ENCODE measurements at regions not wholly inside any gene's neighbourhood (a gene's known extent, or its start where the extent isn't known, plus 50 kb on each side); places are given as distances from the start of the nearest gene placed in this dataset.

GRCh38 chr16:59658572-59658971 lies 924.5 kb upstream of the GOT2 start:
- no peak for TF ChIP-seq CTCF (conservative IDR thresholded peaks at IDR 0.05; ENCODE audit: control insufficient read depth, insufficient read depth, low read depth, low read length)
- no peak overlapping the region for H3K4me3 ChIP-seq (ENCODE audit: control insufficient read depth, low read depth, low read length)
- no peak for DNase-seq (ENCODE audit: low read depth)

GRCh38 chr16:59655031-59655430 lies 920.9 kb upstream of the GOT2 start:
- DNase-seq (ENCODE audit: low read depth) = no peak
- TF ChIP-seq CTCF (conservative IDR thresholded peaks at IDR 0.05; ENCODE audit: control insufficient read depth, insufficient read depth, low read depth, low read length) = no peak

GRCh38 chr16:59654455-59654854 lies 920.3 kb upstream of the GOT2 start:
- no peak for TF ChIP-seq CTCF (conservative IDR thresholded peaks at IDR 0.05; ENCODE audit: control insufficient read depth, insufficient read depth, low read depth, low read length)
- DNase-seq (ENCODE audit: low read depth) = no peak
- no peak overlapping the region for H3K4me3 ChIP-seq (ENCODE audit: control insufficient read depth, low read depth, low read length)

More at GRCh38 chr16:59655031-59655430, 920.9 kb upstream of the GOT2 start:
- H3K4me3 ChIP-seq (ENCODE audit: control insufficient read depth, low read depth, low read length) = no peak overlapping the region

GRCh38 chr16:59651662-59652061 lies 917.5 kb upstream of the GOT2 start:
- no peak overlapping the region for H3K4me3 ChIP-seq (ENCODE audit: control insufficient read depth, low read depth, low read length)
- TF ChIP-seq CTCF (conservative IDR thresholded peaks at IDR 0.05; ENCODE audit: control insufficient read depth, insufficient read depth, low read depth, low read length) = no peak
- DNase-seq (ENCODE audit: low read depth) = no peak

- no peak for TF ChIP-seq CTCF (conservative IDR thresholded peaks at IDR 0.05; ENCODE audit: control insufficient read depth, insufficient read depth, low read depth, low read length)
- no peak for DNase-seq (ENCODE audit: low read depth)
- no peak overlapping the region for H3K4me3 ChIP-seq (ENCODE audit: control insufficient read depth, low read depth, low read length)
Observed at GRCh38 chr16:59645194-59645593, 911.1 kb upstream of the GOT2 start.

GRCh38 chr16:59635674-59636073 lies 901.6 kb upstream of the GOT2 start:
- H3K4me3 ChIP-seq (ENCODE audit: control insufficient read depth, low read depth, low read length) = no peak overlapping the region

More at GRCh38 chr16:59635674-59636073, 901.6 kb upstream of the GOT2 start:
- TF ChIP-seq CTCF (conservative IDR thresholded peaks at IDR 0.05; ENCODE audit: control insufficient read depth, insufficient read depth, low read depth, low read length) = no peak
- peak; percentile 14 for DNase-seq (ENCODE audit: low read depth)
